Fibroblast of villous mesenchyme (primary cell): ENCODE measurements at regions not wholly inside any gene's neighbourhood (a gene's known extent, or its start where the extent isn't known, plus 50 kb on each side); places are given as distances from the start of the nearest gene placed in this dataset.

ENCODE experiments used
- DNase-seq: peaks from one replicate; pipeline ENCODE4 v3.0.0-alpha.2; 2010; ENCODE audit warnings: low read depth
- H3K4me3 ChIP-seq: 2 replicates; pipeline ENCODE4 v1.5.1; 2011; ENCODE audit warnings: low read depth, mild to moderate bottlenecking, low read length
- TF ChIP-seq, protein P1 (sequence below): IDR thresholded peaks from 2 replicates; pipeline ENCODE4 v1.5.1; 2012; ENCODE audit warnings: low read depth, mild to moderate bottlenecking, low read length; ENCODE audit not compliant: insufficient read depth

GRCh38 chr5:104119529-104119928, 556.9 kb upstream of the NUDT12 start:
- TF ChIP-seq, protein P1, sequence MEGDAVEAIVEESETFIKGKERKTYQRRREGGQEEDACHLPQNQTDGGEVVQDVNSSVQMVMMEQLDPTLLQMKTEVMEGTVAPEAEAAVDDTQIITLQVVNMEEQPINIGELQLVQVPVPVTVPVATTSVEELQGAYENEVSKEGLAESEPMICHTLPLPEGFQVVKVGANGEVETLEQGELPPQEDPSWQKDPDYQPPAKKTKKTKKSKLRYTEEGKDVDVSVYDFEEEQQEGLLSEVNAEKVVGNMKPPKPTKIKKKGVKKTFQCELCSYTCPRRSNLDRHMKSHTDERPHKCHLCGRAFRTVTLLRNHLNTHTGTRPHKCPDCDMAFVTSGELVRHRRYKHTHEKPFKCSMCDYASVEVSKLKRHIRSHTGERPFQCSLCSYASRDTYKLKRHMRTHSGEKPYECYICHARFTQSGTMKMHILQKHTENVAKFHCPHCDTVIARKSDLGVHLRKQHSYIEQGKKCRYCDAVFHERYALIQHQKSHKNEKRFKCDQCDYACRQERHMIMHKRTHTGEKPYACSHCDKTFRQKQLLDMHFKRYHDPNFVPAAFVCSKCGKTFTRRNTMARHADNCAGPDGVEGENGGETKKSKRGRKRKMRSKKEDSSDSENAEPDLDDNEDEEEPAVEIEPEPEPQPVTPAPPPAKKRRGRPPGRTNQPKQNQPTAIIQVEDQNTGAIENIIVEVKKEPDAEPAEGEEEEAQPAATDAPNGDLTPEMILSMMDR = no peak
- DNase-seq = no peak
- H3K4me3 ChIP-seq = no peak overlapping the region

DNA sequence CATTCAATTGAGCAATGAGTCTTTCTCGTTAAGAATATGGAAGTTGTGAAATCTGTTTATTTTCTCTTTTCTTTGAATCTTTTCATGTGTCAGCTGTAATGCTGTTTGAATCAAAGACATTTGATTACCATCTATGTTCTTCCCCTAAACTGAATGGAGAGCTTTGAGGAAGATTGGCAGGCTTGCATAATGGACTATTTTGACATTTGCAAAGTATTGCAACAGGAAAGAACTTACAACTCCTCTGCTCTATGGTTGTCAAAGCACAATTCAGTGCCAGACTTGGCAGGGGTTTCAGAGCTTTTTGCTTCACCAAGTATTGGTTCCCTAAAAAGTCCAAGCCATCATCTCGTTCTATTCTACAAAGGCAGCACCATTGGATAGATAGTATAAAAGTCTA, 549.0 kb upstream of the NUDT12 start:
- H3K4me3 ChIP-seq = no peak overlapping the region
- TF ChIP-seq, protein P1 = no peak
- no peak for DNase-seq

DNA sequence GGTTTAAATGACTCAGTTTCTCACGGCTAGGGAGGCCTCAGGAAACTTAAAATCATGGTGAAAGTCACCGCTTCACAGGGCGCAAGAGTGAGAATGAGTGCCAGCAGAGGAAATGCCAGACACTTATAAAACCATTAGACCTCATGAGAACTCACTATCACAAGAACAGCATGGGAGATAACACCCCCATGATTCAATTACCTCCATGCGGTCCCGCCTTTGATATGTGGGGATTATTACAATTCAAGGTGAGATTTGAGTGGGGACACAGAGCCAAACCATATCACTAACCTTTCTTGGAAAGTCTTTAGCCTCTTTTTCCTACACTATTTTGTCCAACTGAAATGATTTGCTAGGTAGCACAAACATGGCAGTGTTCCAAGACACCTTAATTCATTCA, 533.9 kb upstream of the NUDT12 start:
- no peak for DNase-seq
- TF ChIP-seq, protein P1 = no peak
- no peak overlapping the region for H3K4me3 ChIP-seq

GRCh38 chr5:104095527-104095926, 532.9 kb upstream of the NUDT12 start:
- H3K4me3 ChIP-seq = no peak overlapping the region
- TF ChIP-seq, protein P1 = no peak
- DNase-seq = no peak

GRCh38 chr5:104088876-104089778, 526.5 kb upstream of the NUDT12 start:
- H3K4me3 ChIP-seq = no peak overlapping the region
- TF ChIP-seq, protein P1 = no peak
- DNase-seq = peak; percentile 8

GRCh38 chr5:104084896-104085295, 522.3 kb upstream of the NUDT12 start:
- TF ChIP-seq, protein P1 = no peak
- no peak overlapping the region for H3K4me3 ChIP-seq
- no peak for DNase-seq
